HG03159 (cell line): ENCODE measurements at regions not wholly inside any gene's neighbourhood (a gene's known extent, or its start where the extent isn't known, plus 50 kb on each side); places are given as distances from the start of the nearest gene placed in this dataset.
"Not testable (repeated sequence)": the region's sequence is repeated elsewhere in the genome, so short reads cannot be mapped to it uniquely, and the experiment has no call there.

Experiments
- ATAC-seq: cut with Tn5 transposase; IDR thresholded peaks from one replicate; pipeline ENCODE4 v1.9.1; 2021; ENCODE audit warnings: mild to moderate bottlenecking, moderate library complexity; ENCODE audit not compliant: unreplicated experiment

GRCh38 chr2:241999184-241999583, 129.7 kb downstream of the RTP5 start:
- ATAC-seq = no peak

GRCh38 chr2:242001853-242002252, 132.3 kb downstream of the RTP5 start:
- no peak for ATAC-seq

DNA sequence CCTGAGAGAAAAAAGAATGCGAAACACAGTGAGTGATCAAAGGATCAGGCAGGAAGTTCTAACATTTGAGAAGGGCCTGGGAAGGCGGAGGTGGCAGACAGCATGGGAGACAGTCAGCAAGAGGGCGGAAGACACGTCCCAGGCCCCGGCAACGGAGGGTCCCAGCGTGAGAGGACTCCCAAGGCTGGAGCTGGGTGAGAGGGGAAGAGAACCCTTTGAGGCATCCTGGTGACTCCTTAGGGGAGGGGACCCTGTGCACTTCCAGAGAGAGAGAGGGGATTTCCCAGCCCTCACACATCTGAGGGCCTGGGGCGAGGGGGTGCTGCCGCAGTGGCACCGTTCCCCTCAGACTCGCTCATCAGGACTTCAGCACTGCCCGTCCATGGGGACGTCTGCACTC, 133.4 kb downstream of the RTP5 start:
- no peak for ATAC-seq

DNA sequence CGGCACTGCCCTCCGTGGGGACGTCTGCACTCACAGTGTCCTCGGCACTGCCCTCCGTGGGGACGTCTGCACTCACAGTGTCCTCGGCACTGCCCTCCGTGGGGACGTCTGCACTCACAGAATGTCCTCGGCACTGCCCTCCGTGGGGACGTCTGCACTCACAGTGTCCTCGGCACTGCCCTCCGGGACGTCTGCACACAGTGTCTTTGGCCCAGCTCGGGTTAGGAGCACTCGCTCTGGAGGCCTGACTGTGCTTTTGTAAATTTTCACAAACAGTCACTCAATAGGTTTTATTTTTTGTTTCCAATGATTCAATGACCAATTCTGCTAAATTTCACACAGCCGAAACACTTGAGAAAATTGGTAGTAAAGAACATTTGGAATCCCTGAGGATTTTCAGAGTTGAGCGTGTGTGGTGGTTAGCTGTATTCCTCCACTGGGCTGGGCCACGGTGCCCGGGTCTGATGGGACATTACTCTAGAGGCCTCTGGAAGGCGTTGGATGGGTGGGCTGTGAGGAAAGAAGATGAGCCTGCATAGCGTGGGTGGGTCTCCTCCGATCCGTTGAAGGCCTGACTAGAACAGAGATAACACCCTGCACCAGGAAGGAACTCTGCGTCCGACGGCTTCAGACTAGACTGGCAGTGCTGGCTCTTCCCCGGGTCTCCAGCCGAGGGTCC, 134.8 kb downstream of the RTP5 start:
- ATAC-seq = no peak

- no peak for ATAC-seq
Observed at GRCh38 chr2:242004902-242005230, 135.3 kb downstream of the RTP5 start.

- not testable (repeated sequence) for ATAC-seq
Observed at GRCh38 chr2:242006091-242006634, 136.6 kb downstream of the RTP5 start.

DNA sequence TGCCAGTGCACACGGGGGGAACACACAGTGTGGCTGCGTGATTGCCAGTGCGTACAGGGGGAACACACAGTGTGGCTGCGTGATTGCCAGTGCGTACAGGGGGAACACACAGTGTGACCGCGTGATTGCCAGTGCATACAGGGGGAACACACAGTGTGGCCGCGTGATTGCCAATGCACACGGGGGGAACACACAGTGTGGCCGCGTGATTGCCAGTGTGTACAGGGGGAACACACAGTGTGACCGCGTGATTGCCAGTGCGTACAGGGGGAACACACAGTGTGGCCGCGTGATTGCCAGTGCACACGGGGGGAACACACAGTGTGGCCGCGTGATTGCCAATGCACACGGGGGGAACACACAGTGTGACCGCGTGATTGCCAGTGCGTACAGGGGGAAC, 139.4 kb downstream of the RTP5 start:
- ATAC-seq = not testable (repeated sequence)

GRCh38 chr2:242009846-242010245, 140.3 kb downstream of the RTP5 start:
- ATAC-seq = not testable (repeated sequence)

GRCh38 chr2:242010252-242011166, 141.0 kb downstream of the RTP5 start:
- ATAC-seq = not testable (repeated sequence)

DNA sequence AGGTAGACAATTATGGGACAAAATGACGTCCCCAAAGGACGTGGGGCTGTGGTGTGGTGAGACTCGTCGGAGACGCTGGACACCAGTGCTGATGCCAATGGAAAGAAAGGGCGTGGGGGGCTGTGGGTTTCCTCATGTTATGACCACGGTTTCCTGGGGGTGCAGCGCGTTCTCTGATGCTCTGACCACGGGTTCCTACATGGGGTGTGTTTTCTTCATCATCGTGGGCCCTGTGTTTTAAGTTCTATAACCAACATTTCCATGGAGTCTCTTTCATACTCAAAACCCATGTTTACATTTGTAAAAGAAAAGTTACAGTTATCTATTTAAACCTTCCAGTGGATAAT, 141.6 kb downstream of the RTP5 start:
- ATAC-seq = no peak

- ATAC-seq = no peak
Observed at GRCh38 chr2:242011516-242011915, 142.0 kb downstream of the RTP5 start.

GRCh38 chr2:242011991-242012764, 142.6 kb downstream of the RTP5 start:
- ATAC-seq = no peak

- no peak for ATAC-seq
Observed at GRCh38 chr2:242012956-242013764, 143.6 kb downstream of the RTP5 start.

GRCh38 chr2:242013771-242014170, 144.2 kb downstream of the RTP5 start:
- no peak for ATAC-seq

DNA sequence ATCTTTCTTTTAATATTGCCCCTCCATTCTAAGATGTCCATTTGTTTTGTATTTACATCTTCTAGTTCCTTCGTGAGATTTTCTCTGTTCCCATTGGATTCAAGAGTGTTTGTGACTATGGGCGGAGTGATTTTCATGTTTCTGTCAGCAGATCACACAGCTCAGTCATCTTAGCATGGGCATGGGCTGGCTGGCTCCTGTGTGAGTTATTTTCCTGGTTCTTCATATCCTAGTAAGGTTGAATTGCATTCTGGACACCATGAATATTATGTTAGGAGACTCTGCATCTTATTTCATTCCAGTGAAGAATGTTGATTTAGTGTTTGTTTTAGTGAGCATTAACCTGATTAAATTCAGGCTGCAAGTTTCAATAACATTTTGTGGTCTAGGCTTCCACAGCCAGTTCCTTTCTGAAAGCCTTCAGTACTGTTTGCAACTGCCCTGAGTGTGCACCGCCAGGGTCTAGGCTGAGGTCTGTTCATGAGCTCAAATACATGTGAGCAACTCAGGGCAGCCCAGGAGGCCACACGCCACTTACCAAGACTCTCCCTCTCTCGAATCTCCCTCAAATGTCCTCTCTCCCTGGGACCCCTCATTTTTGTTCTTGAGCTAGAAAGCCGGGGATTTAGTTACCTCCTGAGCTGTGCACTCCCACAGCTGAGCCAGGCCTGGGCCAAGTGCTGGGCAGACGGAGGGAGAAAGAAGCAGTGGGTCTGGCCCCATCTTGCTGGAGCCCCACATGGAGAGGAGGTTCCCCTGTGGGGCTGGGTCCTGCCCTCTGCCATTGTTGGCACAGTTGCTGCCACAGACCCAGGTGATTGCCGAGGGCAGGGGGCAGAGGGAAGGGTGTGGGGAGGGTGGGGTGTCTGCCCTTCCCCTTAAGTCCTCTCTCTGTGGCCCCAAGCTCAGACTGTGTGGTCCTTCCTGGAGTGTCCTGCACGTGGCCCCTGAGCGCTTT, 145.9 kb downstream of the RTP5 start:
- ATAC-seq = no peak

- no peak for ATAC-seq
Observed at GRCh38 chr2:242017086-242017485, 147.6 kb downstream of the RTP5 start.

- not testable (repeated sequence) for ATAC-seq
Observed at GRCh38 chr2:242018416-242018815, 148.9 kb downstream of the RTP5 start.

GRCh38 chr2:242019344-242019743, 149.8 kb downstream of the RTP5 start:
- no peak for ATAC-seq
